ENCODE measurements at regions not wholly inside any gene's neighbourhood (a gene's known extent, or its start where the extent isn't known, plus 50 kb on each side); places are given as distances from the start of the nearest gene placed in this dataset.
"Not testable (repeated sequence)": the region's sequence is repeated elsewhere in the genome, so short reads cannot be mapped to it uniquely, and the experiment has no call there.

GRCh38 chr2:153588408-153588807 is 109.8 kb upstream of the RPRM start:
- Histone ChIP-seq H3K27me3 (no peaks in the 10 kb centered on the region), H3K27ac (no peak overlapping the region), H3K36me3 (replicated peaks in 1 of 2; ENCODE audit: insufficient read depth in 1 of 2, low read depth in 2 of 2) (no peaks in the 10 kb centered on the region), H3K4me1 (no peaks in the 10 kb centered on the region), H3K4me3 (no peak overlapping the region), H3K9me3 (no peaks in the 10 kb centered on the region)
- intact Hi-C loops (cut with DNase I), result no loop called here
- no peak for DNase-seq
- no peak for ATAC-seq
- TF ChIP-seq POLR2A (IDR thresholded peaks at IDR 0.05) (no peak), CTCF (IDR thresholded peaks at IDR 0.05) (no peak)

DNA sequence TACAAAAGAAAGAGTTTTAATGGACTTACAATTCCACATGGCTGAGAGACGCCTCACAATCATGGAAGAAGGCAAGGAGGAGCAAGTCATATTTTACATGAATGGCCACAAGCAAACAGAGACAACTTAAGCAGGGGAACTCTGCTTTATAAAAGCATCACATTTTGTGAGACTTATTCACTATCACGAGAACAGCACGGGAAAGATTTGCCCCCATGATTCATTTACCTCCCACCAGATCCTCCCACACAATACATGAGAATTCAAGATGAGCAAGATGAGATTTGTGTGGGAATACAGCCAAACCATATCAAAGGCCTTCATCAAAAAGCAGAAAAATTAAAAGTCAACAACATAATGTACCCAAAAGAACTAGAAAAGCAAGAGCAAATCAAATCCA is 111.0 kb upstream of the RPRM start:
- Histone ChIP-seq H3K4me1 (no peaks in the 10 kb centered on the region), H3K36me3 (replicated peaks in 1 of 2; ENCODE audit: insufficient read depth in 1 of 2, low read depth in 2 of 2) (no peaks in the 10 kb centered on the region), H3K27ac (no peak overlapping the region), H3K27me3 (no peaks in the 10 kb centered on the region), H3K4me3 (no peak overlapping the region), H3K9me3 (no peaks in the 10 kb centered on the region)
- no peak for TF ChIP-seq POLR2A (IDR thresholded peaks at IDR 0.05)
- no peak for TF ChIP-seq CTCF (IDR thresholded peaks at IDR 0.05)
- WGBS, 2 donors, result 60 to 65% methylated on average over 3 of the region's 3 CpGs
- no peak for ATAC-seq
- no peak for DNase-seq
- intact Hi-C loops (cut with DNase I), result no loop called here

- H3K4me3 ChIP-seq; H3K36me3 ChIP-seq (replicated peaks in 1 of 2; ENCODE audit: insufficient read depth in 1 of 2, low read depth in 2 of 2); H3K9me3 ChIP-seq; H3K27ac ChIP-seq; intact Hi-C loops (cut with DNase I); ATAC-seq; H3K27me3 ChIP-seq; H3K4me1 ChIP-seq; DNase-seq: not testable (repeated sequence)
- 69 to 88% methylated on average over 5 to 6 of the region's 6 CpGs for WGBS, 2 donors
These were observed 114.5 kb upstream of the RPRM start for GRCh38 chr2:153593086-153593485.

GRCh38 chr2:153595939-153596338 is 117.4 kb upstream of the RPRM start:
- DNase-seq (peak in 1 of 4 donors; percentile 12), ATAC-seq (no peak)
- TF ChIP-seq POLR2A (IDR thresholded peaks at IDR 0.05) (no peak), CTCF (IDR thresholded peaks at IDR 0.05) (no peak)
- Histone ChIP-seq H3K4me3 (no peak overlapping the region), H3K36me3 (replicated peaks in 1 of 2; ENCODE audit: insufficient read depth in 1 of 2, low read depth in 2 of 2) (no peaks in the 10 kb centered on the region), H3K27me3 (no peaks in the 10 kb centered on the region), H3K27ac (no peak overlapping the region), H3K9me3 (no peaks in the 10 kb centered on the region), H3K4me1 (no peaks in the 10 kb centered on the region)
- intact Hi-C loops (cut with DNase I), result no loop called here

- ATAC-seq, result no peak
- DNase-seq, result no peak
- intact Hi-C loops (cut with DNase I), result no loop called here
- no peaks in the 10 kb centered on the region for H3K4me1 ChIP-seq
- no peak for TF ChIP-seq POLR2A (IDR thresholded peaks at IDR 0.05)
- no peaks in the 10 kb centered on the region for H3K9me3 ChIP-seq
- WGBS, 2 donors, result 41 to 42% methylated on average over 3 of the region's 3 CpGs
- H3K27me3 ChIP-seq, result no peaks in the 10 kb centered on the region
- no peak overlapping the region for H3K27ac ChIP-seq
- no peak overlapping the region for H3K4me3 ChIP-seq
- H3K36me3 ChIP-seq (replicated peaks in 1 of 2; ENCODE audit: insufficient read depth in 1 of 2, low read depth in 2 of 2), result no peaks in the 10 kb centered on the region
These were observed 123.2 kb upstream of the RPRM start for GRCh38 chr2:153601812-153602211.

DNA sequence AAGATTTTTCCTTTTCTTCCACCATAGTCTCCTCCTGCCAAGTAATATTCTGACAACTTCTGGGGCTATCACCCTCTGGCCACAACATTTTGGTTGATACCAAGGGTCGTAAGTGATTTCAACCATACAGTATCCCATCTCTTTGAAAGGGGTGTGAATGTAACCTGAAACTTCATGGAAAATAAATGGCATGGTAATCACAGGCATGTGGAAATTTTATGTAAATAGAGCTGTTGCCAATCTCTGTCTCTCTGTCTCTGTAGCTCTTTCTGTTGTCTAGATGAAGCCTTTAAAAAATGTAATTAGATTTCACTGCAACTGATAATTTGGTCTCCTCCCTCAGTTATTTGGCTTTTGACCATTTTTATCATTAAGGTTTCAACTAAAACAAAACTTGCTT is 125.6 kb upstream of the RPRM start:
- no peak for ATAC-seq
- no peak for DNase-seq
- intact Hi-C loops (cut with DNase I), result no loop called here
- Histone ChIP-seq H3K27me3 (no peaks in the 10 kb centered on the region), H3K36me3 (replicated peaks in 1 of 2; ENCODE audit: insufficient read depth in 1 of 2, low read depth in 2 of 2) (no peaks in the 10 kb centered on the region), H3K4me1 (no peaks in the 10 kb centered on the region), H3K27ac (no peak overlapping the region), H3K9me3 (no peaks in the 10 kb centered on the region), H3K4me3 (no peak overlapping the region)
- 37 to 75% methylated on average over 1 of the region's 1 CpG for WGBS, 2 donors
- no peak for TF ChIP-seq POLR2A (IDR thresholded peaks at IDR 0.05)
- TF ChIP-seq CTCF (IDR thresholded peaks at IDR 0.05), result no peak

Data from body of pancreas (tissue), 4 donors.